Ishikawa (cell line): ENCODE measurements at regions not wholly inside any gene's neighbourhood (a gene's known extent, or its start where the extent isn't known, plus 50 kb on each side); places are given as distances from the start of the nearest gene placed in this dataset.

Experiments
- CEBPB ChIP-seq: IDR thresholded peaks from 2 replicates; pipeline ENCODE4 v1.6.1; 2012
- EGR1 ChIP-seq: IDR thresholded peaks from 2 replicates; pipeline ENCODE4 v1.6.1; 2012
- EP300 ChIP-seq: IDR thresholded peaks from 2 replicates; pipeline ENCODE4 v1.6.1; 2012; ENCODE audit warnings: borderline replicate concordance
- FOXM1 ChIP-seq: IDR thresholded peaks from 2 replicates; pipeline ENCODE4 v1.6.1; 2012; ENCODE audit warnings: low read depth, borderline replicate concordance
- RAD21 ChIP-seq: IDR thresholded peaks from 2 replicates; pipeline ENCODE4 v1.6.1; 2012; ENCODE audit warnings: low read depth
- TAF1 ChIP-seq: IDR thresholded peaks from 2 replicates; pipeline ENCODE4 v1.6.1; 2012; ENCODE audit warnings: low read depth, mild to moderate bottlenecking
- TCF12 ChIP-seq: IDR thresholded peaks from 2 replicates; pipeline ENCODE4 v1.6.1; 2012; ENCODE audit warnings: low read depth
- YY1 ChIP-seq: IDR thresholded peaks from 2 replicates; pipeline ENCODE4 v1.6.1; 2012; ENCODE audit warnings: low read depth

GRCh38 chr2:116955646-116956045 lies 858.8 kb upstream of the DDX18 start:
- TF ChIP-seq CEBPB, result no peak
- TF ChIP-seq EGR1, result no peak
- TF ChIP-seq TAF1, result no peak
- TF ChIP-seq EP300, result no peak
- no peak for TF ChIP-seq TCF12
- TF ChIP-seq YY1, result no peak
- no peak for TF ChIP-seq RAD21
- TF ChIP-seq FOXM1, result no peak
